GM12874 (cell line): ENCODE measurements at regions not wholly inside any gene's neighbourhood (a gene's known extent, or its start where the extent isn't known, plus 50 kb on each side); places are given as distances from the start of the nearest gene placed in this dataset.

Source experiments
- CTCF ChIP-seq: IDR thresholded peaks from 2 replicates; pipeline ENCODE4 v1.5.1; 2011; ENCODE audit warnings: low read depth, mild to moderate bottlenecking, control low read depth, low read length, moderate library complexity; ENCODE audit not compliant: insufficient read depth

DNA sequence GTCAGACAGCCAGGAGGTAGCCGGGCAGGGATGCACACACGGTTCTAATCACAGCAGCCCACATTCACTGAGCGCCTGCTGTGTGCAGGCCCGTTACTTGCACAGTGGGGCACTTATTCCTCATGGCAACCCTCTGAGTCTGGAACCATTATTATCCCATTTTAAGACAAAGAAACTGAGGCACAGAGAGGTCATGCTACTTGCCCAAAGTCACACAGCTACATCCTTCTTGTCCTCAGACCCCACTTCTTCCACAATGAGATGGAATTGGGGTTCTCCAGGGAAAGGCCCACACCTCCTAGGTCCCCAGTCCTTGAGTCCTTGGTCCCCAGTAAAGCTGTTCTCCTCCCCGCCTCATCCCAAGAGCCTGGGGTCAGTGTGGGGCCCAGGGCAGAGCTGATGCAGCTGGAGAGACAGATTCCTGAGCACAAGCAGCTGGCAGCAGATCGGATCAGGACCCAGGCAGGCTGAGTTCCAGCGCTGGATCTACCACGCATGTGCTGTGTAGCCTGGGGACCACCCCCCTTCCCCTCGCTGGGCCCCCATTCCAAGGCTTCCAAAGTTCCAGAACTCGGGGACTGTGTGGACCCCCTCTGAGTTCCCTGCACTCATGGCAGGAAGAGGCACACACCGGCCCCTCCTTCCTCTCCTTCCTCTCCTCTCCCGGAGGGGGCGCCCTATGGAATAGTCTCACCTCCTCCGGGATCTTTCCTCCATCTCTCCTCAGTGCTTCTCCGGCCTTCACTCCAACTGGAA lies 393.4 kb downstream of the MATN1 start:
- no peak for TF ChIP-seq CTCF

- TF ChIP-seq CTCF: no peak
These were observed 394.1 kb downstream of the MATN1 start for GRCh38 chr1:30329263-30329753.

GRCh38 chr1:30328401-30329262 lies 394.8 kb downstream of the MATN1 start:
- TF ChIP-seq CTCF: no peak

GRCh38 chr1:30328100-30328370 lies 395.4 kb downstream of the MATN1 start:
- TF ChIP-seq CTCF: no peak

- TF ChIP-seq CTCF: no peak
These were observed 395.9 kb downstream of the MATN1 start for GRCh38 chr1:30327370-30328099.

DNA sequence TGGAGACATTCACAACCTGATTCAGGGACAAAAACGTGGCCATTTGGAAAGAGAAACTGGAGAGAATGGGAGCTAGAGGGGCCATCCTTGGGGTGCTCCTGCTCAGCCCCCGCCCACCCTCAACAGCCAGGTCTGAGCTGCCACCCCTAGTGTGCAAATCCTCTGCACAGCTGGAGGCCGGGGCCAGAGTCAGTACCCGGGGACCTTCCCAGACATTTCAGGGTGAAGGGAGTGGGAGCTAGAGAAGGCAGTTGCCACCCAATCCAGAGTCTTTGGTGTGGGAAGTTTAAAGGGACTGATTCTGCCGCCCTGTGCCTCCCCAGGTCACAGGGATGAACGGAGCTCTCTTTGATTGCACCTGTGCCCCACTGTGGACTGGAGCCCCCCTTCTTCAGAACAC lies 397.4 kb downstream of the MATN1 start:
- no peak for TF ChIP-seq CTCF
